SK-N-SH (cell line): ENCODE measurements at regions not wholly inside any gene's neighbourhood (a gene's known extent, or its start where the extent isn't known, plus 50 kb on each side); places are given as distances from the start of the nearest gene placed in this dataset.

ENCODE experiments used
- CTCF ChIA-PET: fragments of 300-600, 350-600 bp; formaldehyde crosslinking; extraction: SDS; loops from one replicate; lab custom pipeline; 2021; lab: Yijun Ruan, JAX
- POLR2A ChIA-PET: fragments of 350-600 bp; sonication (Branson Sonifier 250); formaldehyde crosslinking; extraction: SDS; loops from one replicate; lab custom pipeline; 2020; ENCODE audit warnings: antibody characterized with exemption, inconsistent platforms; lab: Yijun Ruan, JAX
- DNase-seq: peaks from one replicate; pipeline ENCODE4 v3.0.0; 2012
- H2AFZ ChIP-seq: fragments of 200-600 bp; sonication (generic); 2 replicates; pipeline ENCODE4 v1.8.1; 2016; ENCODE audit warnings: antibody characterized with exemption, mild to moderate bottlenecking, low read depth
- H3F3A ChIP-seq: fragments of 200-600 bp; sonication (generic); replicated peaks from 2 replicates; pipeline ENCODE3; 2016; ENCODE audit warnings: antibody characterized with exemption, mild to moderate bottlenecking; ENCODE audit not compliant: insufficient read depth
- H3K27ac ChIP-seq, 2 experiments: fragments of 200-500 bp in 1 of 2; fragments of 200-600 bp in 1 of 2; sonication (Bioruptor generic) in 1 of 2; sonication (generic), shearing (Covaris generic) in 1 of 2; 2 replicates each; pipeline versions ENCODE4 v1.5.1 to v1.6.1; 2014 to 2016; ENCODE audit warnings: low read depth in 2 of 2, inconsistent platforms in 1 of 2, low read length in 1 of 2, mild to moderate bottlenecking in 1 of 2, mixed read lengths in 1 of 2
- H3K27me3 ChIP-seq: fragments of 200-600 bp; sonication (generic), shearing (Covaris generic); 2 replicates; pipeline ENCODE4 v1.6.1; 2016; ENCODE audit warnings: mixed run types; ENCODE audit not compliant: insufficient read depth
- H3K36me3 ChIP-seq, 2 experiments: fragments of 200-500 bp in 1 of 2; fragments of 200-600 bp in 1 of 2; sonication (Bioruptor generic) in 1 of 2; sonication (generic) in 1 of 2; replicated peaks in 1 of 2; 2 replicates each; pipeline versions ENCODE3 to v1.5.1; 2014 to 2016; ENCODE audit warnings: low read length in 1 of 2, mild to moderate bottlenecking in 1 of 2; ENCODE audit not compliant: insufficient read depth in 2 of 2, control insufficient read depth in 1 of 2
- H3K4me1 ChIP-seq, 2 experiments: fragments of 200-500 bp in 1 of 2; fragments of 200-600 bp in 1 of 2; sonication (Bioruptor generic) in 1 of 2; sonication (generic), shearing (Covaris generic) in 1 of 2; 2 replicates each; pipeline versions ENCODE4 v1.5.1 to v1.6.1; 2014 to 2016; ENCODE audit warnings: low read depth in 1 of 2, low read length in 1 of 2, mixed run types in 1 of 2; ENCODE audit not compliant: insufficient read depth in 2 of 2, control insufficient read depth in 1 of 2
- H3K4me2 ChIP-seq: fragments of 200-600 bp; sonication (generic), shearing (Covaris generic); 2 replicates; pipeline ENCODE4 v1.6.1; 2017; ENCODE audit warnings: mixed run types
- H3K4me3 ChIP-seq, 2 experiments: fragments of 200-500 bp in 1 of 2; fragments of 200-600 bp in 1 of 2; sonication (Bioruptor generic) in 1 of 2; sonication (generic), shearing (Covaris generic) in 1 of 2; 2 replicates each; pipeline versions ENCODE4 v1.5.1 to v1.8.1; 2014 to 2016; ENCODE audit warnings: low read depth in 2 of 2, inconsistent platforms in 1 of 2, low read length in 1 of 2, mild to moderate bottlenecking in 1 of 2, mixed read lengths in 1 of 2, moderate library complexity in 1 of 2
- H3K79me2 ChIP-seq: fragments of 200-600 bp; sonication (generic); 2 replicates; pipeline ENCODE4 v1.8.1; 2017; ENCODE audit warnings: mild to moderate bottlenecking; ENCODE audit not compliant: insufficient read depth
- H3K9ac ChIP-seq: fragments of 200-600 bp; sonication (generic); 2 replicates; pipeline ENCODE4 v1.6.1; 2017; ENCODE audit warnings: mixed run types
- H3K9me2 ChIP-seq: fragments of 200-600 bp; sonication (generic); 2 replicates; pipeline ENCODE4 v1.6.1; 2017; ENCODE audit warnings: mixed run types
- H3K9me3 ChIP-seq: fragments of 200-600 bp; sonication (generic); 2 replicates; pipeline ENCODE4 v1.6.1; 2017; ENCODE audit warnings: mixed run types, mild to moderate bottlenecking, moderate library complexity
- H4K20me1 ChIP-seq: fragments of 200-600 bp; sonication (generic); 2 replicates; pipeline ENCODE4 v1.6.1; 2017; ENCODE audit warnings: mild to moderate bottlenecking, mixed run types; ENCODE audit not compliant: insufficient read depth
- CHD2 ChIP-seq: fragments of 150-350 bp; IDR thresholded peaks from 2 replicates; pipeline ENCODE4 v1.6.1; 2018; ENCODE audit warnings: low read length; ENCODE audit not compliant: partially characterized antibody
- FOSL2 ChIP-seq: IDR thresholded peaks from 2 replicates; pipeline ENCODE4 v1.4.0; 2012; ENCODE audit warnings: low read depth, mild to moderate bottlenecking, moderate library complexity, borderline replicate concordance
- GATA2 ChIP-seq: sonication (generic); formaldehyde crosslinking; IDR thresholded peaks from 2 replicates; pipeline ENCODE4 v1.5.0; 2020; ENCODE audit warnings: mild to moderate bottlenecking, missing genetic modification reagents
- JUND ChIP-seq: IDR thresholded peaks from 2 replicates; pipeline ENCODE4 v1.4.0; 2012
- MEF2A ChIP-seq: IDR thresholded peaks from 2 replicates; pipeline ENCODE4 v1.4.0; 2012; ENCODE audit warnings: low read depth, borderline replicate concordance
- MXI1 ChIP-seq: IDR thresholded peaks from 2 replicates; pipeline ENCODE4 v1.6.1; 2012; ENCODE audit warnings: mild to moderate bottlenecking, low read depth, low read length, improper control_type of control experiment
- NFIC ChIP-seq: IDR thresholded peaks from 2 replicates; pipeline ENCODE4 v1.4.0; 2012; ENCODE audit warnings: borderline replicate concordance
- RAD21 ChIP-seq: IDR thresholded peaks from 2 replicates; pipeline ENCODE4 v1.6.1; 2012; ENCODE audit warnings: mild to moderate bottlenecking, low read length
- SIN3A ChIP-seq: IDR thresholded peaks from 2 replicates; pipeline ENCODE4 v1.6.1; 2012; ENCODE audit warnings: low read depth, mild to moderate bottlenecking, low read length, moderate library complexity, borderline replicate concordance
- SMC3 ChIP-seq: IDR thresholded peaks from 2 replicates; pipeline ENCODE4 v1.6.1; 2012; ENCODE audit warnings: low read depth, low read length, improper control_type of control experiment
- TAF1 ChIP-seq: IDR thresholded peaks from 2 replicates; pipeline ENCODE4 v1.6.1; 2012; ENCODE audit warnings: low read depth, mild to moderate bottlenecking, low read length, moderate library complexity, borderline replicate concordance
- TCF12 ChIP-seq: IDR thresholded peaks from 2 replicates; pipeline ENCODE4 v1.4.0; 2012
- YY1 ChIP-seq: IDR thresholded peaks from 2 replicates; pipeline ENCODE4 v1.4.0; 2012; ENCODE audit warnings: low read depth, mild to moderate bottlenecking
- WGBS: methylation state at CpG from one replicate; pipeline ENCODE4 v1.1.6; 2017; ENCODE audit warnings: low lambda C conversion rate; 5-methylcytosine and 5-hydroxymethylcytosine counted together
- TF ChIP-seq, protein P1 (sequence below): IDR thresholded peaks from 2 replicates; pipeline ENCODE4 v1.4.0; 2012; ENCODE audit warnings: low read depth, borderline replicate concordance
- TF ChIP-seq, protein P2 (sequence below): fragments of 150-350 bp; IDR thresholded peaks from 2 replicates; pipeline ENCODE4 v1.6.1; 2017; ENCODE audit warnings: antibody characterized with exemption, low read length, low read depth, borderline replicate concordance
- TF ChIP-seq, protein P3 (sequence below): IDR thresholded peaks from 2 replicates; pipeline ENCODE4; 2012

DNA sequence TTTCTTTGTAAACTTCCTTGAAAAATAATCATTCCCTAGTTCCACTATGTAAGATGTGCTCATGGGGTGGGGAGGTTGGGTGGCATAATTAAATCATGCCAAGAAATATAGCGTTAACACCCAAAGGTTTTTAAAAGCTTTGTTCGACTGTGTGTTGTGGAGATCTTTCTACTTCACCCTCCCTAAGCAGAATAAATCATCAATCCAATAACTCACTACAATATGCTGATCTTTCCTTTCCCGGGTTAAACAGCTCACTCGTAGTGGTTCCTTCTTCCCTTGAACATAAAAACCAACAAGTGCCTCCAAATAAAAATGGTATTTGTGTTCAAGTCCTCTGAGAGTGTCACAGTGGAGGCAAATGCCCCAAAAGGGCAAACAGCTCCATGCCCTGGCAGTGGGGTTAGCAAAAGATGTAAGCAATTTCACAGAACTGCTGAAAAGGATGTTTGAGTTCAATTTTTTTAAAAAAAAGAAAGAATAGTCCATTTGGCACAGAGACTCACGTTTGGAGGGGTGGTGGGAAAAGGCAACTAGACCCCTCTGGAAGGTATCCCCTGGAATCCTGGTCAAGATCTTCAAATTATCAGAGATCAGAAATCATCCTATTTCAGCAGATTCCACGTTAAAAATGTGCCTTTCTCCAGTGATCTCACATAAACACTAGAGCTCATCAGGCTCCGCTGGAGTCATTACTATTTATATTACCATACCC lies 99.1 kb downstream of the TFAP2A start:
- Histone ChIP-seq H3K36me3 (no peaks in the 10 kb centered on the region), H3F3A (peaks cover 7% of the 10 kb centered on the region), H3K79me2 (no peaks in the 10 kb centered on the region), H3K9ac (no peak overlapping the region), H3K4me3 (peak overlapping the region in 1 of 2 experiments; percentile 43; a peak in 2 of 4 replicates), H4K20me1 (no peaks in the 10 kb centered on the region), H3K4me1 (no peaks in the 10 kb centered on the region; a peak in 1 of 4 replicates), H2AFZ (no peak overlapping the region), H3K4me2 (peak overlapping the region; percentile 80), H3K9me2 (no peaks in the 10 kb centered on the region), H3K27me3 (peaks cover 66% of the 10 kb centered on the region), H3K9me3 (no peaks in the 10 kb centered on the region), H3K27ac (no peak overlapping the region)
- TF ChIP-seq YY1 (no peak), SIN3A (no peak), FOSL2 (no peak), RAD21 (no peak), NFIC (no peak), TAF1 (no peak), GATA2 (no peak), SMC3 (no peak), MXI1 (no peak)
- TF ChIP-seq, protein P1, sequence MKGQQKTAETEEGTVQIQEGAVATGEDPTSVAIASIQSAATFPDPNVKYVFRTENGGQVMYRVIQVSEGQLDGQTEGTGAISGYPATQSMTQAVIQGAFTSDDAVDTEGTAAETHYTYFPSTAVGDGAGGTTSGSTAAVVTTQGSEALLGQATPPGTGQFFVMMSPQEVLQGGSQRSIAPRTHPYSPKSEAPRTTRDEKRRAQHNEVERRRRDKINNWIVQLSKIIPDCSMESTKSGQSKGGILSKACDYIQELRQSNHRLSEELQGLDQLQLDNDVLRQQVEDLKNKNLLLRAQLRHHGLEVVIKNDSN = no peak
- TF ChIP-seq, protein P2, sequence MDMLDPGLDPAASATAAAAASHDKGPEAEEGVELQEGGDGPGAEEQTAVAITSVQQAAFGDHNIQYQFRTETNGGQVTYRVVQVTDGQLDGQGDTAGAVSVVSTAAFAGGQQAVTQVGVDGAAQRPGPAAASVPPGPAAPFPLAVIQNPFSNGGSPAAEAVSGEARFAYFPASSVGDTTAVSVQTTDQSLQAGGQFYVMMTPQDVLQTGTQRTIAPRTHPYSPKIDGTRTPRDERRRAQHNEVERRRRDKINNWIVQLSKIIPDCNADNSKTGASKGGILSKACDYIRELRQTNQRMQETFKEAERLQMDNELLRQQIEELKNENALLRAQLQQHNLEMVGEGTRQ = no peak
- DNase-seq = no peak
- POLR2A ChIA-PET = no interaction called here
- WGBS = 10% methylated on average over 7 of the region's 7 CpGs
- CTCF ChIA-PET = interaction anchor here (0.8 kb wide), 1 partner anchor 114 kb away, joined by 3 read pairs; no protein-coding TSS in a partner anchor

DNA sequence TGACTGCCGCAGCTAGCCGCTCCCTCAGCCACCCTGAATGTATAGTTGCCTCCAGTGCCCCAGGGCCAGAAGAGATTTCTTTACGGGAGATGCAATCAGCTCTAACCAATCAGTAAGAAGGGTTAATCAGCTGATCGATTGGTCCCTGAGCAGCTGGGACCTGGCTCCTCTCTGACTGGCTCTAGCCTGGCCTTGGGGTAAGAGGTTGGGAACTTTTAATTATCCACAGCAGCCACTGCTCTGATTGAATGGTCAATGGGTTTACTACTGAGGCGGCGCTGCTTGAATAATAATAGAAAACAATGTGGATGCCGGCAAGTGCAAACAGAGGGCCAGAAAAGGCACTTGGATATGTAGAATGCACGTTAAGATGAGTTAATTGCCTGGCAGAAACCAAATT lies 99.8 kb downstream of the TFAP2A start:
- Histone ChIP-seq H3K27me3 (peaks cover 67% of the 10 kb centered on the region), H3F3A (peaks cover 7% of the 10 kb centered on the region), H3K79me2 (no peaks in the 10 kb centered on the region), H3K9ac (no peak overlapping the region), H3K4me2 (no peak overlapping the region), H3K27ac (no peak overlapping the region), H3K9me3 (no peaks in the 10 kb centered on the region), H3K9me2 (no peaks in the 10 kb centered on the region), H3K4me3 (no peak overlapping the region), H4K20me1 (no peaks in the 10 kb centered on the region), H3K4me1 (no peaks in the 10 kb centered on the region; a peak in 1 of 4 replicates), H2AFZ (no peak overlapping the region), H3K36me3 (no peaks in the 10 kb centered on the region)
- ChIA-PET POLR2A (no interaction called here), CTCF (no interaction called here)
- DNase-seq = no peak
- WGBS = 8% methylated on average over 8 of the region's 8 CpGs
- no peak for TF ChIP-seq TCF12
- no peak for TF ChIP-seq CHD2
- no peak for TF ChIP-seq JUND
- TF ChIP-seq MEF2A = no peak
- TF ChIP-seq RAD21 = no peak
- TF ChIP-seq, protein P3, sequence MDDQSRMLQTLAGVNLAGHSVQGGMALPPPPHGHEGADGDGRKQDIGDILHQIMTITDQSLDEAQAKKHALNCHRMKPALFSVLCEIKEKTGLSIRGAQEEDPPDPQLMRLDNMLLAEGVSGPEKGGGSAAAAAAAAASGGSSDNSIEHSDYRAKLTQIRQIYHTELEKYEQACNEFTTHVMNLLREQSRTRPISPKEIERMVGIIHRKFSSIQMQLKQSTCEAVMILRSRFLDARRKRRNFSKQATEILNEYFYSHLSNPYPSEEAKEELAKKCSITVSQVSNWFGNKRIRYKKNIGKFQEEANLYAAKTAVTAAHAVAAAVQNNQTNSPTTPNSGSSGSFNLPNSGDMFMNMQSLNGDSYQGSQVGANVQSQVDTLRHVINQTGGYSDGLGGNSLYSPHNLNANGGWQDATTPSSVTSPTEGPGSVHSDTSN = no peak
- no peak for TF ChIP-seq GATA2
- no peak for TF ChIP-seq FOSL2
